Left lobe of liver (tissue), 2 donors: ENCODE measurements at regions not wholly inside any gene's neighbourhood (a gene's known extent, or its start where the extent isn't known, plus 50 kb on each side); places are given as distances from the start of the nearest gene placed in this dataset.
"Not testable (repeated sequence)": the region's sequence is repeated elsewhere in the genome, so short reads cannot be mapped to it uniquely, and the experiment has no call there.

ENCODE experiments used
- ATAC-seq: fragments of 200-7000 bp; cut with Tn5 transposase; one replicate; pipeline ENCODE4 v1.9.1; 2020; ENCODE audit warnings: mild to moderate bottlenecking, moderate library complexity
- DNase-seq: peaks from one replicate; pipeline ENCODE4 v3.0.0-alpha.2; 2020; ENCODE audit warnings: low spot score
- donor health status: DM: no; HTN: no; CAD: no; lungs with moderate emphysema.
- donor health status: DM: no; HTN: yes; CAD: no.

DNA sequence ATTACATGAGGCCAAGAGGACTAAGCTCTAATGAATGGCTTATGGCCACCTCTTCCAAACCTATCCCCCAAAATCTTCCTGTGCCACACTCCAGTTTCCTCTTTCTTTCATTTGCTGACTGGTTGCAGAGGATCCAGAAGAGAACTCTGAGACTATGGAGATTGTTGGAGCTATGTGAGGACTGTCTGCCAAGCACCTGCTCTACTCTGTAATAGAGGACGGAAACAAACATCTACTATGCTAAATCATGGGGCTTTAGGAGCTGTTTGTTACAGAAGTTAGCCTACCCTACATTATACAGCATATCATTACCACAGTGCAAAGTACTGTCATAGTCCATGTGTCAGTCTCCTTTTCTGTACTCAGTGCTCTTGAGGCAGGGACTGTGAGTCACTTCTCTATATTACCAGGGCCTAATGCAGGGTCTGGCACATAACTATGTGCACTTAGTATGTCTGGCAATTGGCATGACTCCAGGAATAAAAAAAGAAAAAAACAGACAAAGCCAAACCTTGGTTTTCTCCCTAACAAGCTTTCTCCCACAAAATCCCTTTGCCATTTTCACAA, 95.1 kb downstream of the RPAP3 start:
- no peak for ATAC-seq
- DNase-seq, result no peak

DNA sequence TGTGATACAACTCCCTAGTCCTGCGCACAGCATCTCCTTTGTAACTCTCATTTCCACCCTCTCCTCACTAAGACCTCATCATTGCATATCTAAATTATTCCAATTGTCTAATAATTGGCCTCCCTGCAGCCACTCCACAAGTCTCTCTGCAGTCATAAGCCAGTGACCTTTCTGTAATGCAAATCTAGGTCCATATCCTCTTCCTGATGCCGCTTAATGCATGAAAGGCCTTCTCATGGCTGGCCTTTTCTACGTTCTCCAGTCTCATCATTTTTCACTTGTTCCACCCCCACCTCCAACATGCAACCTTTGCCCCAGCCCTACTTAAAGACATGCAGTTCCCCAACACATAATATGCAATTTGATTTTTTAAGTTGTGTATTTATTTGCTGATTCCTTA, 96.0 kb downstream of the RPAP3 start:
- DNase-seq, result no peak
- no peak for ATAC-seq

DNA sequence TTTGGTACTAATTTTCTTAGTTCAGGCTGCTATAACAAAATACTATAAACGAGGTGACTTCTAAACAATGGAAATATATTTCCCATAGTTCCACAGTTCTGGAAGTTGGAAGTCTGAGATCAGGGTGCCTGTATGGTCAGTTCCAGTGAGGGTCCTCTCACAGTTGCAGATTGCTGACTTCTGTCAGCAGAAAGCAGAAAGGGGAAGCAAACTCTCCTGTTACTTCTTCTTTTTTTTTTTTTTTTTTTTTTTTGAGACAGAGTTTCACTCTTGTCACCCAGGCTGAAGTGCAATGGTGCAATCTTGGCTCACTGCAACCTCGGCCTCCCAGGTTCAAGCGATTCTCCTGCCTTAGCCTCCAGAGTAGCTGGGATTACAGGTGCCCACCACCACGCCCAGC, 97.2 kb downstream of the RPAP3 start:
- DNase-seq, ATAC-seq: not testable (repeated sequence)

DNA sequence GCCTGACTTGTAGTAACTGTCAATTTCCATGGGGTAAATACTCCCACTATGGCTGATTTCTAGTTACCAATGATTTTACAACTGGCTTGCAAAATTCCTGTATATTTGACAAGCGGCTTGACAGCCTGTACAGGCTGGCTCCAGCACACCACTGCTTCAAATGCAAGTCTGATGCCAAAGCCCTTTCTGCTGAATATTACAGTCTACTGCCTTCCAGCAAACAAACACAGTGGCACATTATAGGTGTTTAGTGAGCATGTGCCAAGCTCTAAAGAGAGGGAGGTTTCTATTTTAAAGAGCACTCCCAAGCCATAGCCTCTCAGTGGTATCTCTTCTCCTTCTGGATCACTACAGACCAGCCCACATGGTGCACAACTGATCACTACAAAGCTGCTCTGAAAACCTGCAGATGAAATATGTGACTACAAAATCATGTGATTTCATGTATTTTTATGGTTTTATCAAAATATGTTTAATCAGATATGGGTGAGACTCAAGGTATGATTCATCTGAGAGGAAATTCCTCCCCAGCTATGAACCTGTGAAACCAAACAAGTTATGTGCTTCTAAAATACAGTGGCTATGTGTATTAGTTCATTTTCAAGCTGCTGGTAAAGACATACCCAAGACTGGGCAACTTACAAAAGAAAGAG, 101.5 kb downstream of the RPAP3 start:
- DNase-seq (no peak), ATAC-seq (no peak)

DNA sequence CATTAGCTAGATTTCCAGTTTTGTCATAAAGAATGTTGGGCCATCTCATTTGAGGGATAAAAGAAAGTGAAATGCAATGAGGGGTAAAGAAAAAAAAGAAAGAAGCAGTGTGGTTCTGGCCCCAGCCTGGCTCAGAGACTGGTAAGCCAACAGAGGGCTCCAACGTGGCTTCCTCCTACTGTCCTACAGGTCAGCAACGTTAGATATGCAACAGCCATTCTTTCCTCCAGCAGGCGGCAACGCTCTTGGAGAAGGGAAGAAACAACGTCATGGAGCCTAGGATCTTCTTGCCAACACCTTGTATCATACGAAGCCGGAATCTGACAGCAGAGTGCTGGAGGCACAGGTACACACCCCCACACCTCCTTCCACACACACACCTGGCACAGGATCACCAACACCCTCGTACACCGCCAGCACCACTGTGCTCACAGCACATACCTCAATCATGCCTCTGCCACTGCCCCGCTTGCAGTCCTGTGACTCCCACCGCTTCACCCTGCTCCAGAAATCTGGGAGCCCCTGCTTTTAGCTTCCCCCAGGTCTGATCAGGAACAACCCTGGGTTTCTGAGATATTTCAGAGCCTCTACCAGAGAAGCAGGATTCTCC, 102.8 kb downstream of the RPAP3 start:
- DNase-seq (no peak), ATAC-seq (no peak)

DNA sequence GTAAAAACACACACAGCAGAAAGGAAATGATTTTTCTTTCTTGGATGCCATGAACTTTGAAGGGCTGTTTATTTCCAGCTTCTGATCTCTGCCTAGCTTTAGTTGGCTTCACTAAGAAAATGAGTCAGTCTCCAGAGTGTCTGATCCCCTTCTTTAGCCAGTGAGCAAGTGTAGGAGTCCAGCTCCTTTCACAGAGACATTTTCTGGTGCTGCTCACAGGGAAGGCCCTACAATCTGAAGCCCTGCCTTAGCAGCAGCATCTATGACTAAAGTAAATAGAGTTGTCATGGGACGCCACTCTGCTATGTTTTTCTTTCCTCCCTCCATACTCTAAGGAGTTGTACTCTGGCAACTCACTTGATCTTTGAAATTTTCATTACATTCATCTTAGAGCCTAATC, 103.5 kb downstream of the RPAP3 start:
- DNase-seq (no peak), ATAC-seq (no peak)

DNA sequence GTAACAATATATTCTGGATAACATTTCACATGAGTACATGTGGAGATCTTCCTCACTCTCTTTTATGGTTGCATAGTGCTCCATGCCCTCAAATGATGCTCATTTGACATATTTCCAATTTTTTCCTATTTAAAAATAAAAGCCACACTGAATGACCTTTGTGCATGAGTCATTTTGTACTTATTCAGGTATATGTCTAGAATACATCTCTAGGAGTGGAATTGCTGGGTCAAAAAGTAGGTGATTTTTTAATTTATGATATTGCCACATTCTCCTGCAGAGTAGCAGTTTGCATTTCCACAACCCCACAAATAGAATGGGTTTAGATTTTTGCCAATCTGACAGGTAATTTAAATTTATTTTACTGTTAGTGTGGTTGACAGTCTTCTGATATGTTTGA, 104.8 kb downstream of the RPAP3 start:
- ATAC-seq (no peak), DNase-seq (no peak)

DNA sequence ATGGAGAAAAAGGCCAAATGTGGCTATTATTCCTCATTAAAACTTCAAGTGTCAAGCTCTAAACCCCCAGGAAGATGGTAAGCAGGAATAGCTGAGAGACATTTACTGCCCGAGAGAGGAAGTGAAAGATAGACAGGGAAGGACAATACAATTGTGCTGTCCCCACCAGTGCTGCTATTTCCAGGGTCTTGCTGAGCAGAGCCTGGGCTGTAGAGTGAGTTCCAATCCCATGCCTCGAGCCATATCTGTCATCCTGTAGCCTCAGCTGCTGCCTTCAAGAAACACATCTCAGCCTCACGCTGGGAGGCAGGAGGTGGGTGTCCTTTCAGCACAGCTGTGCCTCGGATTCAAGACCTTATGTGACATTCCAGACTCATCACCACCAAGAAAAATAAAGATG, 114.0 kb downstream of the RPAP3 start:
- ATAC-seq (peak; percentile 30), DNase-seq (no peak)

DNA sequence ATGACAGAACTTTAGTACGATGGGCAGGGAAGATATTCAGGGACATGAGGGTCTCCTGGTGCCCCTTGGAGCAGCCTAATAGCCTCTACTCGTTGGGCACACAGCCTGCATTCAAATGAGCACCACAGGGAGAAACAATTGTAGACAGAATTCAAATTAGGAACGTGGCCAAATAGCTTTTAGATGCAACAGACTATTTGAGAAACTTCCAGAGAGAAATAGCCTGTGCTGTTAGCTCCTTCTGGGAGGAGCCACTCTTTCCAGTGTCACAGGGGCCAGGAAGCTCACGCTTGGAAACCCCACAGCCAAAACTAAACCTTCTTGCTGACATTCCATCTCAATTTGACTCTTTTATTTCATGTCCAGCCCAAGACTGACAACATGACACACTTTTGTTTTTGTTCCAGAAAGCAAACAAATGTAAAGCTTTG, 114.5 kb downstream of the RPAP3 start:
- ATAC-seq (no peak), DNase-seq (no peak)

DNA sequence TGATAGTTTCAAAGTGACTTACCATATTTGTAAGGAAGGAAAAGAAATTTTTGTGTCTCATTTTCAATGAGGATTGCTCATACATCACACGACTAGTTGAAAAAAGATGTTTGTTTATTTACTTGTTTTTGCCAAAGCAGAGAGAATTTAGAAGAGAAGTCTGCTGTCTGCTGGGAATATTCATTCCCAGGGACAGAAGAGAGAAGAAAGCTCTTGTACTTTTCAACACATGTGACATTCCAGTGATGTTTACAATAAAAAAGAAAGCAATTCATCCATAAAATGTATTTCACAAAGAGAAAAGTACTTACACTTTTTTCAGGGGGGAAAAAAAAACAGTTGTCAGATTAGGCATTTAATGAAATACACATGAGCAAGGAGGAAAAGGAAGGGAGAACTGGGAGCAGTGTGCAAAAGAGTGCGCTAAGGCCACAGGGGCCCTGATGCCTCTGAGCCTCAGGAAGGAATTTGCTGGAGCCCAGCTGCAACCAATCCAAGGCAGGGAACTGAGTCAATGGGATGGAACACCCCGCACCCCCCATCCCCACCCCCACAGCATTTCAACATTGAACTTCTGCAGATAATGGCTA, 115.0 kb downstream of the RPAP3 start:
- ATAC-seq, result no peak
- DNase-seq, result no peak

DNA sequence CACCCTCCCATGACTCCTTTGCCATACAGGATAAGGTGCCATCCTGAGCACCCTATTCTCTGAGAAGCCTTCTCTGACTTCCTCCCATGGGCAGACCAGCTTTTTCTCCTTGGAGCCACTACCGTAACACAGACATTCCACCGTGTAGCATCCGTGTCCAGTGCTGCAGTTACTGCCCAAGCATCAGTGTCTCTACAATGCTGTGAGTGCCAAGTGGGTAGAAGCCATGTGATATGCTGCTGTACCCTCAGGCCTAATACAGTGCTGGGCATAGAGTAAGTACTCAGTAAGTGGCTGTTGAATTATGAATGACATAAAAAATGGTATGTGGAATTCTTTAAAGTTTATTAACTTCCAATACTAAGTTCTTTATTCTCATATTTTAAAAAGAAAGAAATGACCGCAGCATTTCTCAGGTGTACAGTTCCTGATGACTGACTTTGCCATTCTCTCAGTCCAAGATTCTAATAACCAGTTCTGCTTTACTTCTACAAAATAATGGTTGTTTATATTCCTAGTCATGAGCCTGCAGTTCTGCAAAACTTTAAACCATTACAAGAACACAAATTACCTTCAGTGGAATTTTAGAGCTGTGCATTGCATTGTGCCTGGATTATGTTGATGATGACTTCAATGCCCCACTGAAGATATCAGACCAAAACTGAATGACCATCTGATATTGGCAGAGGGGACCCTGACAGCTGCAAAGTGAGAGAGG, 118.7 kb downstream of the RPAP3 start:
- no peak for DNase-seq
- ATAC-seq, result no peak

DNA sequence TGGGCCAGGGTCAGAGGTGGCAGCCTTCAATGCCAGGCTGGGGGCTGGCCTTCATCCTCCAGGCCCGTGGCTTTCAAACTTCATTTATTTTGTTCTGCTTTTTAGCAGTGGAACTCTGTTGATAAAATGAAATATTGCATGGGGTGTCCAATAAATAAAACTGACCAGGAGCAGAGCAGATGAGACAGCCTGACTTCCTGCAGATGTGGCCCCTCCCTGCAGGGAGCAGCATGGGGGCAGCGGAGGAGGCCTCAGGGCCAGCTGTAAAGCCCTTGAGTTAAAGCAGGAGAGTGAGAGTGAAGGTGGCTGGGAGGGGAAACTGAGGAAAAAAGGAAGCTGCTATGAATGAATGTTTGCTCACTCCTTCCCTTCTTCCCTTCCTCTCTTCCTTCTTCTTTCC, 120.3 kb downstream of the RPAP3 start:
- DNase-seq (no peak), ATAC-seq (no peak)

DNA sequence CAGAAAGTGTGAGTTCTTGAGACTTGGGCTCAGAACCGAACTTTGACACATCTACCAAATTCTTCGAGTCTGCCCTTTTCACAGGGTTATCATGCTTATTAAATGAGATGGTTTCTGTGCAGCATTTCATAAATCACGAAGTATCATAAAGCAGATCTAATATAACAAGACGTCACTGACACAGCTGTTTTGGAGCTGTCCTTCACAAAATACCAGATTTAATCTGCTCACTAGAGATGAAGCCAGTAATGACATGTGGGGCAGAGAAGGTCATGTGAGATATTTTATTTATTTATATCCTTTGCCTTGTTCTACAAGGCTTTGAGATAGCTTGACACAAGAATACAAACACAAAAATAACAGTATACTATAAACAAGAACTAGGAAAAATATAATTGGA, 127.0 kb downstream of the RPAP3 start:
- DNase-seq (no peak), ATAC-seq (no peak)

DNA sequence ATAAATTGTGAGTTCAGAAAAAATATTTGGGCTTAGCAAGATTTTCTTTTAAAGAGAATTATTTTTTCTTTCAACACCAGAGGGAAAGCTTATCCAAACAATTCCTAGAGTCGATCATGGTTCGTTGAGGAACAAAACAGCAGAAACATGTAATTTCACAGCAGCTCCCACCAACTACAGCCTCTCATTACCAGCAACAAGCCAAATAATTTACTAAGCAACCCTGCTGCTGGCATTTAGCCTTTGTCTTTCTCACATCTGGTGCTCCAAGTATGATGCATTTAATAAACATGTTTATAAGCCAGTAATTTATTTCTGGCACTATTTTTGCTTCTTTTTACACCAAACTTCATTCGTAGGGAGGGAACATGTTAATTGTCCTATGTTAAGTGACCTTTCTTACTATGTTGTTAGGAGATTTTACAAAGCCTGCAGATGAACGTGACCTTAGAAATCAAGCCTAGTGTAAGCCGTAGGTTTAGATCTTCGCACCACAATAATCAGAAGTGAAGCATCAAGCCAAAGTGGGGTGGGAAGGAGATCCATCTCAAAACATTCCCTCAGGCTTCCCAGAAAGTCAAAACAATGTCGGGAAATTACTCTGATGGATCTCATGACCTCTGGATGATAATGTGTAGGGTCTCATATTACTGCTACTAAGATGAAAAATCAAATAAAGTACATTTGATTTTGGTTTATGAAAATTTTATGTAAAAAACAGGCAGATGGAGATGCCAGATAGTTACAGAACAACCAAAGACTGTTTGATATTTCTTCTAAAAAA, 128.4 kb downstream of the RPAP3 start:
- no peak for ATAC-seq

DNA sequence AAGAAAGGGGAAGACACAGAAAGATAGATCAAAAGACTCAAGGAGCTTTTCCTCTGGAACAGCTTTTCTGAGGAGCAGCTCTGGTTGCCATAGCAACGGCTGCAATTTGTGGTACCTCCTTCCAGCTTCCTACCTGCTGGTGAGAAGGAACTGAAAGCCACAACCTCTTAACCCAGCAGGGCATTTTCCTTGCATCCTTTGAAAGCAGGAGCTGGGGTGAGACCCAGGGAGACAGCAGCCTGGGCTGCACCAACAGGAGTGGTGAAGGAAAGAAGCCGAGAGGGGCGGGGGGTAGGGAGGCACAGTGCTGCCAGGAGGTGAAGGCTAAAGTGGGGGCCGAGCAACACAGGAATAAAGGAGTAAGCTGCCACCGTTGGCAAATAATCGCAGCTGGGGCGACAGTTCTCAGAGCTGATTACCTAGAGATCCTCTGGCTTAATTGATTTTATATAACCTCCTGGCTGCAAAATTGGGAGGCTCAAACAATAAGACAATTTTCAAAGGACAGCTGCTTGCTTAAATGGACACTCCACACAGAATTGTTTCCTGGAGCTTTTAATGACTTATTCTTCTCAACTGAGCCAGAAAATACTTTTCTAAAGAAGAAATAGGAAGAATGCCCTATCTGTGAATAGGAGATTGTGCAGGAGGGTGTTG, 129.4 kb downstream of the RPAP3 start:
- DNase-seq (no peak), ATAC-seq (no peak)

More for the DNA sequence above, 128.4 kb downstream of the RPAP3 start:
- DNase-seq, result no peak

DNA sequence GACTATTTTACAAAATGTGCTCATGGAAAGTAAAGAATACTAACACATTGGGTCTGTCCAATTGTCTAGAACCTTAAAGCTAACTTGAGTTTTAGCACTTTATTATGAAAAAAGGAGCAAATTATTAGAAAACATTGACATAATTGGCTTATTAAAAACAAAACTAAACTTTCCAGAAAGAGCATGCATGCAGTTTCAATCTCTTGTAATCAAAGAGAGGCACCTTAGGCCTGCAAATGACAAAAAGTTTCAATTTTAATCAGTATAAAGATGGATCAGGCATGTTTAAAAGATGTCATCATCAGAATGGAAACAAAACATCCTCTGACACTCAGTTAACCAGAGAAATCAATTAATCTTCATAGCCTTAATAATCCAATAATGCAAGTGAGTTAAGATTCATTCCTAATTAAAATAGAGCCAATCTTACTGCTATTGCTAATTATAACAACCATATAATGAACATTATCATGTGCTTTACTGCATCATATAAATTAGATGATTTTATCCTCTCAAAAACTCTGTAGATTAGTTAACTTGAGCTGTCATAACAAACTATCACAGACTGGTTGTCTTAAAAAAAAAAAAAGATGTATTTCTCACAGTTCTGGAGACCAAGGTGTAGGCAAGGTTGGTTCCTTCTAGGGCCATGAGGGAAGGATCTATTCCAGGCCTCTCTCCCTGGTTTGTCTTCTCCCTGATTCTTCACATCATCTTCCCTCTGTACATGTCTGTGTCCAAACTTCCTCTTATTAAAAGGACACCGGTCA, 131.4 kb downstream of the RPAP3 start:
- DNase-seq (no peak), ATAC-seq (no peak)

DNA sequence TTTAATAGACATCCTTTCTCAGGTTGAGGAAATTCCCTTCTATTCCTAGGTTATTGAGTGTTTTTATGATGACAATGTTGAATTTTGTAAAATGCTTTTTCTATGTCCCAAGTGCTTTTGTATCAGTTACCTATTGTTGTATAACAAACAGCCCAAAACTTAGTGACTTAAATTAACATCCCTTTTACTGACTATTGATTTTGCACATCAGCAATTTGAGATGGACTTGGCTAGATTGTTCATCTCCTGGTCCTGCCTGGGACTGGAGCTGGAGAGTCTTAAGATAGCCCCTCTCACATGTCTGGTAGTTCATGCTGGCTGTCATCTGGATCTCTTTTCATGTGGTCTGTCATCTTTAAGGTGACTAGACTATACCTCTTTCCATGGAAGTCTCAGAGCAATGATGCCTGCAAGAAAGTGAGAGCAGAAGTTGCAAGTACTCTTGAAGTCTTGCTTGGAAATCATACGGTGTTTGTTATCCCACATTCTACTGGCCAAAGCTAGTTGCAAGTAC, 132.6 kb downstream of the RPAP3 start:
- ATAC-seq (no peak), DNase-seq (no peak)

DNA sequence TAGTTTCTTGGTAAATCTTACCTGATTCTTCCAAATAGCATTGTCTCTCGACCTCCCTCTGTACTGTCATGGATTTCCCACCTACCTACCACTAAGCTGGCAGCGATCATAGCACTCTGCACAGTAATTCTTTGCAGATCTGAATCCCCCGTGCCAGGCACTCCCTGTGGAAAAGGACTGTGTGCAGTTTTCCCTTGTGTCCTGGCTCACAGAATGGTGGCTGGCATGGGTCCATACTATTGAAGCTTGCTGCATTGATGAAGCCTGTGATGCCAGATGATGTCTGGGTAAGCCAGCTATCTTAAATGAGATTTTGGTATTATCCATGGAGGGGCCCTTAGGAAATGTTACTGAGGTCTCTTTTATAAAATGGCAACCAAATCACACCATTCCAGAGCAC, 135.7 kb downstream of the RPAP3 start:
- no peak for DNase-seq
- no peak for ATAC-seq

DNA sequence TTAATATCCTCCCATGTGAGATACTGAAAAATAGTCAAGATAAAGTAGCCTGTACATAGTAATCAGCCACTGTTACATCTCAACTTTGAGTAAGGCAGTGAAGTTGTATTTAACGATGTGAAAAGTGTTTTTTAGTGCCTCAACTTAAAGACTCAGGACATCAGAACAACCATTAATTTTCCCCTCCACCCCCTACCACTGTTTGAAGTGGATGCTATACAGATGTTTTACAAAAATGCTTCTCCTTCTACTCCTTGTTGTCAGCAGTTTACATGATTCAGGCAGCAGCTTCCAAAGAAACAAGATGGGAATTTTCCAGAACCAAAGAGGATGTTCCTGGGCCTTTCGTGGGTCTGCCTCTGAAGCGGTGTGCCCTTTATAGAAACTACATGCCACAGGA, 143.6 kb downstream of the RPAP3 start:
- ATAC-seq, result no peak
- DNase-seq, result no peak
